GM06990 (cell line): ENCODE measurements at regions not wholly inside any gene's neighbourhood (a gene's known extent, or its start where the extent isn't known, plus 50 kb on each side); places are given as distances from the start of the nearest gene placed in this dataset.

Experiments used
- DNase-seq: peaks from one replicate; pipeline ENCODE4 v3.0.0-alpha.2; 2011; ENCODE audit not compliant: insufficient read length; ENCODE audit errors: extremely low read depth
- H3K27me3 ChIP-seq: replicated peaks from 2 replicates; pipeline ENCODE4 v1.6.0; 2011; ENCODE audit warnings: low read length; ENCODE audit not compliant: control insufficient read depth, insufficient read depth
- H3K36me3 ChIP-seq: 2 replicates; pipeline ENCODE4 v1.5.1; 2011; ENCODE audit warnings: low read length; ENCODE audit not compliant: control insufficient read depth, insufficient read depth
- H3K4me3 ChIP-seq: replicated peaks from 2 replicates; pipeline ENCODE4 v1.5.1; 2011; ENCODE audit warnings: low read depth, mild to moderate bottlenecking, control low read depth, low read length
- CTCF ChIP-seq: IDR thresholded peaks from 2 replicates; pipeline ENCODE4 v1.5.1; 2011; ENCODE audit warnings: low read length, control low read depth, mild to moderate bottlenecking, inconsistent platforms; ENCODE audit not compliant: insufficient read depth, poor library complexity, severe bottlenecking

- TF ChIP-seq CTCF: no peak
- no peaks in the 10 kb centered on the region for H3K36me3 ChIP-seq
- no peak overlapping the region for H3K4me3 ChIP-seq
- no peak for DNase-seq
- H3K27me3 ChIP-seq: no peaks in the 10 kb centered on the region; the same call in 1 of the 2 replicates
Measured at GRCh38 chr3:170780471-170780870, 89.5 kb downstream of the RPL22L1 start.

- no peak for DNase-seq
- Histone ChIP-seq H3K4me3 (no peak overlapping the region), H3K27me3 (no peaks in the 10 kb centered on the region; the same call in 1 of the 2 replicates), H3K36me3 (no peaks in the 10 kb centered on the region)
- TF ChIP-seq CTCF: no peak
Measured at GRCh38 chr3:170778240-170779217, 91.5 kb downstream of the RPL22L1 start.

- no peak for TF ChIP-seq CTCF
- H3K36me3 ChIP-seq: no peaks in the 10 kb centered on the region
- DNase-seq: no peak
- no peak overlapping the region for H3K4me3 ChIP-seq
- no peaks in the 10 kb centered on the region; the same call in 1 of the 2 replicates for H3K27me3 ChIP-seq
Measured at GRCh38 chr3:170777564-170777926, 92.5 kb downstream of the RPL22L1 start.

- Histone ChIP-seq H3K36me3 (no peaks in the 10 kb centered on the region), H3K4me3 (no peak overlapping the region), H3K27me3 (no peaks in the 10 kb centered on the region; the same call in 1 of the 2 replicates)
- DNase-seq: no peak
- TF ChIP-seq CTCF: no peak
Measured at GRCh38 chr3:170776887-170777563, 93.0 kb downstream of the RPL22L1 start.

GRCh38 chr3:170773682-170774425, 96.1 kb downstream of the RPL22L1 start:
- Histone ChIP-seq H3K4me3 (no peak overlapping the region), H3K27me3 (no peaks in the 10 kb centered on the region), H3K36me3 (no peaks in the 10 kb centered on the region)
- TF ChIP-seq CTCF: no peak
- no peak for DNase-seq
